Gastroesophageal sphincter (tissue), 3 donors: ENCODE measurements at regions not wholly inside any gene's neighbourhood (a gene's known extent, or its start where the extent isn't known, plus 50 kb on each side); places are given as distances from the start of the nearest gene placed in this dataset.

Experiments used
- POLR2AphosphoS5 ChIP-seq: sonication (generic); formaldehyde crosslinking; IDR thresholded peaks from one replicate; pipeline ENCODE4 v1.6.1; 2017; ENCODE audit warnings: antibody characterized with exemption
- TF ChIP-seq, protein P1 (sequence below), 4 experiments: fragments of 200-600 bp in 2 of 4; fragments of 450-650 bp in 2 of 4; sonication (generic) in 1 of 4; IDR thresholded peaks; one replicate each; pipeline ENCODE4 v1.5.1; 2017 to 2019; ENCODE audit warnings: antibody characterized with exemption in 4 of 4, mild to moderate bottlenecking in 2 of 4, moderate library complexity in 2 of 4

DNA sequence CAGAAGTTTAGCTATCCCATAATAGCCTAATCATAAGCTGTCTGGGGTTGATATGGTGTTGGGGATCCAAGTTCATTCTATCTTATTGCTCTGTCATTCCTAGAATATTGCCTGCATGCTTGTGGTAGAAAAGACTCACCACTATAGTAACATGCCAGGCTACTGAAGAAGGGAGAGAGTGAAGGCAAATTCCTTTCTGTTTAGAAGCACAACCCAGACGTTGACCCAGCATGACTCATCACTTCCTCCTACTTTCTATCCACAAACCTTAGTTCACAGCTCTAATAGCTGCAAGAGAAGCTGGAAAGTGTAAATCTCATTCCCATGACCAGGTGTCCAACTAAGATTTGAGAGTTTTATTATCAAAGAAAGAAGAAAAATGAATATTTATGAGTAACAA lies 57.8 kb upstream of the NMD3 start:
- TF ChIP-seq, protein P1, sequence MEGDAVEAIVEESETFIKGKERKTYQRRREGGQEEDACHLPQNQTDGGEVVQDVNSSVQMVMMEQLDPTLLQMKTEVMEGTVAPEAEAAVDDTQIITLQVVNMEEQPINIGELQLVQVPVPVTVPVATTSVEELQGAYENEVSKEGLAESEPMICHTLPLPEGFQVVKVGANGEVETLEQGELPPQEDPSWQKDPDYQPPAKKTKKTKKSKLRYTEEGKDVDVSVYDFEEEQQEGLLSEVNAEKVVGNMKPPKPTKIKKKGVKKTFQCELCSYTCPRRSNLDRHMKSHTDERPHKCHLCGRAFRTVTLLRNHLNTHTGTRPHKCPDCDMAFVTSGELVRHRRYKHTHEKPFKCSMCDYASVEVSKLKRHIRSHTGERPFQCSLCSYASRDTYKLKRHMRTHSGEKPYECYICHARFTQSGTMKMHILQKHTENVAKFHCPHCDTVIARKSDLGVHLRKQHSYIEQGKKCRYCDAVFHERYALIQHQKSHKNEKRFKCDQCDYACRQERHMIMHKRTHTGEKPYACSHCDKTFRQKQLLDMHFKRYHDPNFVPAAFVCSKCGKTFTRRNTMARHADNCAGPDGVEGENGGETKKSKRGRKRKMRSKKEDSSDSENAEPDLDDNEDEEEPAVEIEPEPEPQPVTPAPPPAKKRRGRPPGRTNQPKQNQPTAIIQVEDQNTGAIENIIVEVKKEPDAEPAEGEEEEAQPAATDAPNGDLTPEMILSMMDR (IDR thresholded peaks at IDR 0.05): no peak
- TF ChIP-seq POLR2AphosphoS5: no peak
